ENCODE measurements at regions not wholly inside any gene's neighbourhood (a gene's known extent, or its start where the extent isn't known, plus 50 kb on each side); places are given as distances from the start of the nearest gene placed in this dataset.

DNA sequence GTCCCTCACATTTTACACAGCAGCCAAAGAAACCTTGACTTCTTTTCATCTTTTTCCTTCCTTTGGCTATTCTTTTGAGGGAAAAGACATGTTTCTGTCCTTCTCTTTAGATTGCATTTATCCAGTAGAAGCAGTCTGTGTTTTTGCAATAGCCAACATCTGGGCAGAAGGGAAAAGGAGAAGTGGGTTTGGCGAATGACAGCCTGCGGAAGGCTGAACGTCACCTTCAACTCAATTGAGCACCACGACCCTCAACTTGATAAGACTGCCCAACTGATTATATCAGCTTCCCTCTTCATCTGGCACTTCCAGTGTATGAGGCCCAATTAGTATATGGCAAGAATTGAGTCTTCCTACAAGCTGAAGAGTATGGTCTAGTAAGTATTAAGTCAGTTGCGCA lies 1997.6 kb upstream of the WWC1 start:
- TF ChIP-seq, protein P1, sequence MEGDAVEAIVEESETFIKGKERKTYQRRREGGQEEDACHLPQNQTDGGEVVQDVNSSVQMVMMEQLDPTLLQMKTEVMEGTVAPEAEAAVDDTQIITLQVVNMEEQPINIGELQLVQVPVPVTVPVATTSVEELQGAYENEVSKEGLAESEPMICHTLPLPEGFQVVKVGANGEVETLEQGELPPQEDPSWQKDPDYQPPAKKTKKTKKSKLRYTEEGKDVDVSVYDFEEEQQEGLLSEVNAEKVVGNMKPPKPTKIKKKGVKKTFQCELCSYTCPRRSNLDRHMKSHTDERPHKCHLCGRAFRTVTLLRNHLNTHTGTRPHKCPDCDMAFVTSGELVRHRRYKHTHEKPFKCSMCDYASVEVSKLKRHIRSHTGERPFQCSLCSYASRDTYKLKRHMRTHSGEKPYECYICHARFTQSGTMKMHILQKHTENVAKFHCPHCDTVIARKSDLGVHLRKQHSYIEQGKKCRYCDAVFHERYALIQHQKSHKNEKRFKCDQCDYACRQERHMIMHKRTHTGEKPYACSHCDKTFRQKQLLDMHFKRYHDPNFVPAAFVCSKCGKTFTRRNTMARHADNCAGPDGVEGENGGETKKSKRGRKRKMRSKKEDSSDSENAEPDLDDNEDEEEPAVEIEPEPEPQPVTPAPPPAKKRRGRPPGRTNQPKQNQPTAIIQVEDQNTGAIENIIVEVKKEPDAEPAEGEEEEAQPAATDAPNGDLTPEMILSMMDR (IDR thresholded peaks at IDR 0.05; ENCODE audit: insufficient read depth, low read length, poor library complexity, severe bottlenecking): no peak
- Histone ChIP-seq H3K27me3 (replicated peaks; ENCODE audit: control insufficient read depth, insufficient read depth, low read length) (no peaks in the 10 kb centered on the region), H3K36me3 (ENCODE audit: control insufficient read depth, insufficient read depth, low read length) (no peaks in the 10 kb centered on the region), H3K4me3 (replicated peaks; ENCODE audit: low read depth, low read length) (no peak overlapping the region)
- DNase-seq (ENCODE audit: extremely low read depth, insufficient read length): no peak

DNA sequence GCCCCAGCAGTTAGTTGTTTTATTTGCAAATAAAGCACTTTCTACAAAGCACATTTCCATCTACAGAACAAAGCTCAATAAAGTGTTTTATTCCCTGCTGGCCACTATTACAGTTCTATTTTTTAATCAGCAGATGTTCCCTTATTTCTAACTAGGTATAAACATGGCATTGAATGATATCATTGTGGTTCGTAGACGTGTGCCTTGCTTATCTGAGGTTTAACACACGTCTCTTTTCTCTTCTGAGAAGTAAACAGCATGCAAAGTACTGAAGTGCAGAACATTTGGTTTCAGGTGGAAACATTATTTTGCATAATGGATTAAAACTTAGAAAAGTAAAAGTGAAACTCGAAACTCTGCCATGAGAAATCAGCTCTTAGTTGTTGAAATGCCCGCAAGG lies 1989.3 kb upstream of the WWC1 start:
- TF ChIP-seq, protein P1 (IDR thresholded peaks at IDR 0.05; ENCODE audit: insufficient read depth, low read length, poor library complexity, severe bottlenecking): no peak
- no peak overlapping the region for H3K4me3 ChIP-seq (replicated peaks; ENCODE audit: low read depth, low read length)
- DNase-seq (ENCODE audit: extremely low read depth, insufficient read length): no peak

GRCh38 chr5:166317425-166317824 lies 1974.0 kb upstream of the WWC1 start:
- Histone ChIP-seq H3K27me3 (replicated peaks; ENCODE audit: control insufficient read depth, insufficient read depth, low read length) (no peaks in the 10 kb centered on the region), H3K36me3 (ENCODE audit: control insufficient read depth, insufficient read depth, low read length) (no peaks in the 10 kb centered on the region), H3K4me3 (replicated peaks; ENCODE audit: low read depth, low read length) (no peak overlapping the region)
- TF ChIP-seq, protein P1 (IDR thresholded peaks at IDR 0.05; ENCODE audit: insufficient read depth, low read length, poor library complexity, severe bottlenecking): no peak
- no peak for DNase-seq (ENCODE audit: extremely low read depth, insufficient read length)

More for the DNA sequence above, 1989.3 kb upstream of the WWC1 start:
- Histone ChIP-seq H3K36me3 (ENCODE audit: control insufficient read depth, insufficient read depth, low read length) (no peaks in the 10 kb centered on the region), H3K27me3 (replicated peaks; ENCODE audit: control insufficient read depth, insufficient read depth, low read length) (no peaks in the 10 kb centered on the region)

DNA sequence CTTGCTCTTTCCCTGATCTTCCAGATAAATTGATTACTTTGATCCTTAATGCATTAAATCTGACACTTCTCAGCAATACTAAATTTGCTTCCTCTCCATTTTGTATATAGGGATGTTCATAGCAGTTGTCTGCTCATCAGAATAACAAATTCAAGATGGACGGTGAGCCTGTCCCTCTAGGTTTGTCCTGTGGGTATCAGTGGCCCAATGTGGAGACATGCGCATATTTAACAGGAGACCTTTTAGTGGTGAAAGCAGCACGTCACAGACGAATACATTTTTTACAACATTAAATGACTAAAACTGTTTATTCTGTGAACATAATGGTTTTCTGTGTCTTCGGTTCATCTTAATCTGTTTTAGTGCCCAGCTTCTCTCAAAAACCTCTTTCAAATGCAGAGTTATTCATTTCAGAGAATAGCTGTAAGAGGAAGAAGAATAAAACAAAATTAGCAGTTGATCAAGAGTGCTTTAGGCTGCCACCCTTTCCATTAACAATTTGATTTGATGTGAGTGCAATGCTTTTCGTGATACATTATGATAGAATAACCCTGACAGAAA lies 1970.4 kb upstream of the WWC1 start:
- no peak for DNase-seq (ENCODE audit: extremely low read depth, insufficient read length)
- TF ChIP-seq, protein P1 (IDR thresholded peaks at IDR 0.05; ENCODE audit: insufficient read depth, low read length, poor library complexity, severe bottlenecking): no peak
- Histone ChIP-seq H3K36me3 (ENCODE audit: control insufficient read depth, insufficient read depth, low read length) (no peaks in the 10 kb centered on the region), H3K4me3 (replicated peaks; ENCODE audit: low read depth, low read length) (no peak overlapping the region), H3K27me3 (replicated peaks; ENCODE audit: control insufficient read depth, insufficient read depth, low read length) (no peaks in the 10 kb centered on the region)

DNA sequence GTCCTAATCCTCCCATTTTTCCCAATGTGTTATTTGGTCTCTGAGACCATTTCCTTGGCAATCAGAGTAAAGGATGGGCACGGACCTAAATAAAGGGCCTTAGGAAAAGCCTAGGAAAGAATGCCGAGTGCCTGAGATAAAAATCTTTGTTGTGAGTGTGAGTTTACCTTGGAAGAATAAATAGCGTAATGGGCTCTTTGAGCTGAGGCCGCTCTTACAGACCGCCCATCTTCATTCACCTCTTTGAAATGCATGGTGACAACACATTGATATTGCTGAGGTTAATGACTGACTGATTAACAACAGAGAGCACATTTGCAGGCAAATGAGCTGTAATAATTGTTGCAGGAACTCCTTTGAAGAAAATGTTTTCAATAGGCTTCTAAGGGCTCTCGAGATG lies 1967.1 kb upstream of the WWC1 start:
- Histone ChIP-seq H3K36me3 (ENCODE audit: control insufficient read depth, insufficient read depth, low read length) (no peaks in the 10 kb centered on the region), H3K4me3 (replicated peaks; ENCODE audit: low read depth, low read length) (no peak overlapping the region), H3K27me3 (replicated peaks; ENCODE audit: control insufficient read depth, insufficient read depth, low read length) (no peaks in the 10 kb centered on the region)
- no peak for DNase-seq (ENCODE audit: extremely low read depth, insufficient read length)
- TF ChIP-seq, protein P1 (IDR thresholded peaks at IDR 0.05; ENCODE audit: insufficient read depth, low read length, poor library complexity, severe bottlenecking): no peak
